MM.1S (cell line): ENCODE measurements at regions not wholly inside any gene's neighbourhood (a gene's known extent, or its start where the extent isn't known, plus 50 kb on each side); places are given as distances from the start of the nearest gene placed in this dataset.

ENCODE experiments used
- CTCF ChIP-seq: fragments of 300-600 bp; sonication (generic); IDR thresholded peaks from 2 replicates; pipeline ENCODE4 v1.5.1; 2016; ENCODE audit warnings: antibody characterized with exemption, low read length, mixed read lengths
- EZH2 ChIP-seq: fragments of 300-600 bp; sonication (generic); optimal IDR thresholded peaks from 2 replicates; pipeline ENCODE3; 2017; ENCODE audit warnings: low read depth, mild to moderate bottlenecking, antibody characterized with exemption, low read length, mixed read lengths
- EZH2phosphoT487 ChIP-seq: fragments of 300-600 bp; sonication (generic); IDR thresholded peaks from 2 replicates; pipeline ENCODE4 v1.6.1; 2018; ENCODE audit warnings: antibody characterized with exemption, low read length

GRCh38 chr5:28710360-28710759 lies 1672.0 kb upstream of the CDH9 start:
- TF ChIP-seq EZH2 (no peak), CTCF (no peak), EZH2phosphoT487 (no peak)
